H1 (cell line): ENCODE measurements at regions not wholly inside any gene's neighbourhood (a gene's known extent, or its start where the extent isn't known, plus 50 kb on each side); places are given as distances from the start of the nearest gene placed in this dataset.

Experiments used
- CTCF ChIA-PET: fragments of 300-600 bp; sonication (Branson Sonifier 250); formaldehyde crosslinking; loops from one replicate; lab custom pipeline; 2021; ENCODE audit not compliant: partially characterized antibody; lab: Charles Lee
- POLR2A ChIA-PET: fragments of 300-600 bp; sonication (Branson Sonifier 250); formaldehyde crosslinking; loops from one replicate; lab custom pipeline; 2021; ENCODE audit warnings: inconsistent platforms; ENCODE audit not compliant: partially characterized antibody; lab: Charles Lee
- DNase-seq, 2 experiments: peaks; one replicate each; pipeline versions ENCODE4 v3.0.0 to v3.0.0-alpha.2; 2010 to 2022; ENCODE audit warnings: low spot score in 2 of 2, low read depth in 1 of 2, mixed read lengths in 1 of 2
- FAIRE-seq: peaks from 2 replicates; lab custom pipeline; 2011; peaks lifted over from hg19 to GRCh38; lab: Jason Lieb, UNC
- H2AFZ ChIP-seq: 2 replicates; pipeline ENCODE4 v1.8.1; 2012; ENCODE audit warnings: low read length, inconsistent platforms
- H2AK5ac ChIP-seq: 2 replicates; pipeline ENCODE4 v1.6.1; 2013; ENCODE audit warnings: low read depth, low read length
- H2BK120ac ChIP-seq: replicated peaks from 2 replicates; pipeline ENCODE3; 2013; ENCODE audit warnings: low read depth, low read length, inconsistent platforms
- H2BK12ac ChIP-seq: 2 replicates; pipeline ENCODE4 v1.6.1; 2013; ENCODE audit warnings: low read depth, low read length
- H2BK15ac ChIP-seq: 2 replicates; pipeline ENCODE4 v1.6.1; 2013; ENCODE audit warnings: low read length
- H2BK20ac ChIP-seq: 2 replicates; pipeline ENCODE4 v1.6.1; 2013; ENCODE audit warnings: low read length
- H2BK5ac ChIP-seq: 2 replicates; pipeline ENCODE4 v1.6.1; 2013; ENCODE audit warnings: low read depth, low read length
- H3K14ac ChIP-seq: 2 replicates; pipeline ENCODE4 v1.6.1; 2013; ENCODE audit warnings: inconsistent platforms; ENCODE audit not compliant: insufficient read length
- H3K18ac ChIP-seq: 2 replicates; pipeline ENCODE4 v1.6.1; 2013; ENCODE audit warnings: low read length; ENCODE audit errors: extremely low read depth
- H3K23ac ChIP-seq: 2 replicates; pipeline ENCODE4 v1.6.1; 2013; ENCODE audit warnings: inconsistent platforms; ENCODE audit not compliant: insufficient read length
- H3K23me2 ChIP-seq: 2 replicates; pipeline ENCODE4 v1.6.1; 2013; ENCODE audit warnings: low read depth, low read length
- H3K27ac ChIP-seq: 2 replicates; pipeline ENCODE4 v1.6.1; 2011; ENCODE audit warnings: low read depth, low read length, inconsistent platforms
- H3K27me3 ChIP-seq, 4 experiments: replicated peaks in 1 of 4; 1 replicate in 1 of 4; 2 replicates in 3 of 4; pipeline versions ENCODE4 v1.6.1 to v1.8.1; 2011 to 2013; ENCODE audit warnings: low read length in 3 of 4, mild to moderate bottlenecking in 3 of 4, inconsistent platforms in 2 of 4, mixed read lengths in 2 of 4, moderate library complexity in 1 of 4; ENCODE audit not compliant: control insufficient read depth in 3 of 4, insufficient read depth in 3 of 4; ENCODE audit errors: extremely low read depth in 1 of 4
- H3K36me3 ChIP-seq, 4 experiments: 2 replicates each; pipeline versions ENCODE4 v1.6.1 to v1.8.1; 2011 to 2013; ENCODE audit warnings: mild to moderate bottlenecking in 4 of 4, low read length in 3 of 4, moderate library complexity in 2 of 4, control low read depth in 1 of 4, inconsistent platforms in 1 of 4; ENCODE audit not compliant: insufficient read depth in 4 of 4, control insufficient read depth in 2 of 4
- H3K4ac ChIP-seq: replicated peaks from 2 replicates; pipeline ENCODE3; 2013; ENCODE audit warnings: low read length, low read depth, mixed read lengths, inconsistent platforms; ENCODE audit not compliant: insufficient read length
- H3K4me1 ChIP-seq, 4 experiments: replicated peaks in 1 of 4; 1 replicate in 1 of 4; 2 replicates in 3 of 4; pipeline versions ENCODE4 v1.6.1 to v1.8.1; 2011 to 2013; ENCODE audit warnings: low read length in 3 of 4, inconsistent platforms in 2 of 4, mixed read lengths in 1 of 4; ENCODE audit not compliant: insufficient read depth in 4 of 4, control insufficient read depth in 3 of 4
- H3K4me2 ChIP-seq, 2 experiments: 2 replicates each; pipeline versions ENCODE4 v1.6.1 to v1.8.1; 2011 to 2013; ENCODE audit warnings: low read depth in 2 of 2, low read length in 2 of 2, control low read depth in 1 of 2, inconsistent platforms in 1 of 2, mild to moderate bottlenecking in 1 of 2; ENCODE audit not compliant: insufficient read depth in 1 of 2
- H3K4me3 ChIP-seq, 4 experiments: fragments of 200-600, 300-600 bp in 1 of 4; sonication (generic), shearing (Covaris generic), sonication (Bioruptor Twin) in 1 of 4; 2 replicates each; pipeline versions ENCODE4 v1.5.1 to v1.8.1; 2011 to 2016; ENCODE audit warnings: low read length in 4 of 4, low read depth in 3 of 4, control low read depth in 2 of 4, inconsistent platforms in 2 of 4, mild to moderate bottlenecking in 2 of 4, mixed read lengths in 1 of 4, moderate library complexity in 1 of 4; ENCODE audit not compliant: insufficient read depth in 2 of 4; ENCODE audit errors: extremely low read depth in 1 of 4
- H3K56ac ChIP-seq: replicated peaks from 2 replicates; pipeline ENCODE3; 2013; ENCODE audit warnings: low read depth, mild to moderate bottlenecking, mixed read lengths, low read length, inconsistent platforms; ENCODE audit not compliant: insufficient read length
- H3K79me1 ChIP-seq: 2 replicates; pipeline ENCODE4 v1.6.1; 2013; ENCODE audit warnings: low read depth, low read length, control low read depth
- H3K79me2 ChIP-seq, 2 experiments: 2 replicates each; pipeline versions ENCODE4 v1.6.1 to v1.8.1; 2012 to 2013; ENCODE audit warnings: low read length in 2 of 2, mild to moderate bottlenecking in 2 of 2, inconsistent platforms in 1 of 2; ENCODE audit not compliant: insufficient read depth in 2 of 2, control insufficient read depth in 1 of 2
- H3K9ac ChIP-seq, 4 experiments: replicated peaks in 1 of 4; 1 replicate in 1 of 4; 2 replicates in 3 of 4; pipeline versions ENCODE4 v1.6.1 to v1.8.1; 2011 to 2013; ENCODE audit warnings: low read depth in 3 of 4, low read length in 3 of 4, control low read depth in 2 of 4, mild to moderate bottlenecking in 2 of 4, moderate library complexity in 2 of 4, inconsistent platforms in 1 of 4; ENCODE audit errors: extremely low read depth in 1 of 4
- H3K9me3 ChIP-seq, 2 experiments: 2 replicates each; pipeline versions ENCODE4 v1.6.1 to v1.8.1; 2012 to 2013; ENCODE audit warnings: mild to moderate bottlenecking in 2 of 2, moderate library complexity in 2 of 2, control low read depth in 1 of 2, inconsistent platforms in 1 of 2, low read depth in 1 of 2, low read length in 1 of 2, mixed read lengths in 1 of 2; ENCODE audit not compliant: insufficient read depth in 2 of 2
- H4K20me1 ChIP-seq, 2 experiments: replicated peaks in 1 of 2; 2 replicates each; pipeline versions ENCODE3 to v1.8.1; 2011 to 2013; ENCODE audit warnings: inconsistent platforms in 2 of 2, low read length in 2 of 2, mild to moderate bottlenecking in 1 of 2; ENCODE audit not compliant: insufficient read depth in 2 of 2, control insufficient read depth in 1 of 2
- H4K5ac ChIP-seq: 2 replicates; pipeline ENCODE4 v1.6.1; 2013; ENCODE audit warnings: low read length, low read depth, mixed read lengths, inconsistent platforms; ENCODE audit not compliant: insufficient read length
- H4K8ac ChIP-seq: 2 replicates; pipeline ENCODE4 v1.8.0; 2013; ENCODE audit warnings: mild to moderate bottlenecking, moderate library complexity, low read length, inconsistent platforms; ENCODE audit not compliant: insufficient read depth; ENCODE audit errors: extremely low read depth
- H4K91ac ChIP-seq: replicated peaks from 2 replicates; pipeline ENCODE3; 2013; ENCODE audit warnings: low read length, mixed read lengths, inconsistent platforms; ENCODE audit not compliant: insufficient read length
- CEBPB ChIP-seq: IDR thresholded peaks from 2 replicates; pipeline ENCODE4 v1.6.1; 2012; ENCODE audit warnings: low read depth, low read length
- EGR1 ChIP-seq: IDR thresholded peaks from 2 replicates; pipeline ENCODE4 v1.6.1; 2011; ENCODE audit warnings: low read depth, low read length, borderline replicate concordance
- EP300 ChIP-seq, 2 experiments: IDR thresholded peaks; 1 replicate in 1 of 2; 2 replicates in 1 of 2; pipeline ENCODE4 v1.6.1; 2011 to 2012; ENCODE audit warnings: low read depth in 2 of 2, low read length in 2 of 2, mild to moderate bottlenecking in 2 of 2, borderline replicate concordance in 1 of 2, inconsistent platforms in 1 of 2, moderate library complexity in 1 of 2
- GABPA ChIP-seq: IDR thresholded peaks from 2 replicates; pipeline ENCODE4 v1.6.1; 2011; ENCODE audit warnings: mild to moderate bottlenecking, low read length, moderate library complexity, borderline replicate concordance; ENCODE audit not compliant: insufficient read depth
- NANOG ChIP-seq: IDR thresholded peaks from 2 replicates; pipeline ENCODE4 v1.6.1; 2011; ENCODE audit warnings: low read length, low read depth, mild to moderate bottlenecking, inconsistent platforms; ENCODE audit not compliant: insufficient read depth, poor library complexity, severe bottlenecking
- NRF1 ChIP-seq: IDR thresholded peaks from 2 replicates; pipeline ENCODE4 v1.6.1; 2011; ENCODE audit warnings: mild to moderate bottlenecking, low read depth, low read length, improper control_type of control experiment
- POU5F1 ChIP-seq: IDR thresholded peaks from 2 replicates; pipeline ENCODE4 v1.6.1; 2011; ENCODE audit warnings: low read depth, mild to moderate bottlenecking, low read length, moderate library complexity
- RBBP5 ChIP-seq: IDR thresholded peaks from 2 replicates; pipeline ENCODE4 v1.7.1; 2012; ENCODE audit warnings: low read depth, mild to moderate bottlenecking, inconsistent platforms, low read length, moderate library complexity, borderline replicate concordance
- RXRA ChIP-seq: IDR thresholded peaks from 2 replicates; pipeline ENCODE4 v1.6.1; 2011; ENCODE audit warnings: low read depth, mild to moderate bottlenecking, low read length, moderate library complexity; ENCODE audit not compliant: insufficient read depth
- SRF ChIP-seq: IDR thresholded peaks from 2 replicates; pipeline ENCODE4 v1.6.1; 2011; ENCODE audit warnings: mild to moderate bottlenecking, low read depth, low read length, moderate library complexity
- SUZ12 ChIP-seq: fragments of 200-600 bp; sonication (generic); IDR thresholded peaks from 2 replicates; pipeline ENCODE4 v1.6.1; 2012; ENCODE audit warnings: mild to moderate bottlenecking, inconsistent platforms, low read length, moderate library complexity, mixed read lengths
- TAF1 ChIP-seq: IDR thresholded peaks from 2 replicates; pipeline ENCODE4 v1.6.1; 2011; ENCODE audit warnings: mild to moderate bottlenecking, low read depth, low read length
- USF2 ChIP-seq: IDR thresholded peaks from 2 replicates; pipeline ENCODE4 v1.6.1; 2011; ENCODE audit warnings: low read length, improper control_type of control experiment
- YY1 ChIP-seq: IDR thresholded peaks from 2 replicates; pipeline ENCODE4 v1.6.1; 2011; ENCODE audit warnings: low read depth, mild to moderate bottlenecking, low read length
- WGBS, 2 experiments: shearing (Covaris generic) in 1 of 2; methylation state at CpG; one replicate each; pipeline versions ENCODE4 v1.1.6 to v1.1.7; 2013 to 2015; ENCODE audit warnings: low lambda C conversion rate in 2 of 2, mixed read lengths in 2 of 2, inconsistent platforms in 1 of 2, low coverage in 1 of 2, missing lambda C conversion rate in 1 of 2; ENCODE audit not compliant: insufficient replicate concordance in 2 of 2, insufficient coverage in 1 of 2, insufficient read length in 1 of 2; ENCODE audit errors: extremely low coverage in 1 of 2, missing lambda C conversion rate in 1 of 2; 5-methylcytosine and 5-hydroxymethylcytosine counted together

DNA sequence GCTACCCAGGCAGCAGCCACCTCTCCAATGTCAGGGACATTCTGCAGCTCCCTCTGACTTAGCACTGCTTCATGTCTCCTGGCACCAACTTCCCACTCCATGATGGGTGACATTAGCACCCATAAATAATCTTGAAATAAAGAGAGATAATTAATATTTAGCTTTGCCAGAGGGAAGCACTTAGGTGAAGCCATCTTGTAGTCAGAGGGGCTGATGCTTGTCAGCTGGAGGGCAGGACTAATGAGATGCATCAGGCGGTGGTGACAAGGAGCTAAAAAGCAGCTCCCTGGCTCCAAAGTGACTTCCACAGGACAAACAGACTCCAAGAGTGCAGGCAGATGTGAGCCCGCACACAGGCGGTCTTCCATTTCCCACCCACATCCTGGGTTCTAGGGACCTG, 153.0 kb upstream of the ID2 start:
- Histone ChIP-seq H4K91ac (no peak overlapping the region), H4K5ac (no peak overlapping the region), H2BK15ac (no peak overlapping the region), H2BK12ac (no peak overlapping the region), H3K23ac (no peak overlapping the region), H4K8ac (no peak overlapping the region), H3K18ac (no peak overlapping the region), H2AK5ac (no peak overlapping the region), H2BK20ac (no peak overlapping the region), H4K20me1 (no peaks in the 10 kb centered on the region), H3K56ac (no peak overlapping the region), H3K9ac (no peak overlapping the region), H3K4me3 (no peak overlapping the region), H2BK120ac (no peak overlapping the region), H3K23me2 (no peaks in the 10 kb centered on the region), H3K79me1 (no peaks in the 10 kb centered on the region), H3K36me3 (no peaks in the 10 kb centered on the region), H3K4me1 (peaks cover 0 to 14% (median 8%) of the 10 kb centered on the region in 4 experiments; a peak in 6 of 7 replicates), H2AFZ (no peak overlapping the region), H3K27me3 (no peaks in the 10 kb centered on the region), H3K14ac (no peak overlapping the region), H3K4ac (no peak overlapping the region), H3K27ac (no peak overlapping the region), H3K4me2 (no peak overlapping the region), H3K9me3 (no peaks in the 10 kb centered on the region; a peak in 1 of 4 replicates), H3K79me2 (no peaks in the 10 kb centered on the region), H2BK5ac (no peak overlapping the region)
- FAIRE-seq (no peak), DNase-seq (no peak)
- ChIA-PET POLR2A (no interaction called here), CTCF (interaction anchor here (0.7 to 1.2 kb wide), 6 partner anchors 10 to 48 kb away, joined by 3 to 4 read pairs (median 3); no protein-coding TSS in a partner anchor)
- WGBS, 2 experiments, result 92% methylated on average over 3 of the region's 3 CpGs; no CpG with 5 or more reads in 1 of the 2 experiments
- TF ChIP-seq GABPA, result no peak
- TF ChIP-seq NANOG, result no peak
- TF ChIP-seq EP300 (IDR thresholded peaks at IDR 0.05; ENCODE audit: borderline replicate concordance in 1 of 2, low read depth in 2 of 2, low read length in 2 of 2), result no peak
- no peak for TF ChIP-seq RXRA
- TF ChIP-seq SRF, result no peak
- no peak for TF ChIP-seq NRF1
- TF ChIP-seq POU5F1, result no peak
- no peak for TF ChIP-seq CEBPB
- no peak for TF ChIP-seq RBBP5
- no peak for TF ChIP-seq TAF1
- TF ChIP-seq SUZ12, result no peak
- no peak for TF ChIP-seq USF2
- no peak for TF ChIP-seq YY1
- no peak for TF ChIP-seq EGR1
